Neural progenitor cell (in vitro differentiated cells): ENCODE measurements at regions not wholly inside any gene's neighbourhood (a gene's known extent, or its start where the extent isn't known, plus 50 kb on each side); places are given as distances from the start of the nearest gene placed in this dataset.

Experiments
- DNase-seq: peaks from one replicate; pipeline ENCODE4 v3.0.0-alpha.2; 2016; ENCODE audit warnings: low spot score
- H2AFZ ChIP-seq: fragments of 200-600 bp; sonication (generic); replicated peaks from 2 replicates; pipeline ENCODE4 v1.6.1; 2016; ENCODE audit warnings: antibody characterized with exemption
- H3F3A ChIP-seq: fragments of 200-600 bp; sonication (generic); 2 replicates; pipeline ENCODE4 v1.6.1; 2016; ENCODE audit warnings: antibody characterized with exemption, low read depth
- H3K27ac ChIP-seq: fragments of 200-600 bp; sonication (generic); 2 replicates; pipeline ENCODE4 v1.5.1; 2016; ENCODE audit warnings: mild to moderate bottlenecking
- H3K27me3 ChIP-seq: fragments of 200-600 bp; sonication (generic); 2 replicates; pipeline ENCODE4 v1.6.1; 2016; ENCODE audit warnings: mild to moderate bottlenecking, moderate library complexity
- H3K36me3 ChIP-seq: fragments of 200-600 bp; sonication (generic); 2 replicates; pipeline ENCODE4 v1.5.1; 2016
- H3K4me1 ChIP-seq: fragments of 200-600 bp; sonication (generic); 2 replicates; pipeline ENCODE4 v1.6.1; 2016; ENCODE audit warnings: mixed run types
- H3K4me2 ChIP-seq: fragments of 200-600 bp; sonication (generic); 2 replicates; pipeline ENCODE4 v1.6.1; 2016
- H3K4me3 ChIP-seq: fragments of 200-600 bp; sonication (generic); 2 replicates; pipeline ENCODE4 v1.5.1; 2016
- H3K79me2 ChIP-seq: fragments of 200-600 bp; sonication (generic); 2 replicates; pipeline ENCODE4 v1.6.1; 2016; ENCODE audit warnings: low read depth
- H3K9ac ChIP-seq: fragments of 200-600 bp; sonication (generic); 2 replicates; pipeline ENCODE4 v1.6.1; 2016
- H3K9me3 ChIP-seq: fragments of 200-600 bp; sonication (generic); 2 replicates; pipeline ENCODE4 v1.5.1; 2016; ENCODE audit warnings: low read depth
- H4K20me1 ChIP-seq: fragments of 200-600 bp; sonication (generic); 2 replicates; pipeline ENCODE4 v1.6.1; 2016; ENCODE audit warnings: low read depth
- H3K27ac Mint-ChIP-seq: 3 replicates; pipeline ENCODE4 v1.8.0; 2021; ENCODE audit warnings: mixed read lengths
- H3K27me3 Mint-ChIP-seq: 2 replicates; pipeline ENCODE4 v1.8.0; 2022; ENCODE audit warnings: low read depth, mild to moderate bottlenecking, inconsistent platforms, moderate library complexity, mixed read lengths; ENCODE audit not compliant: insufficient read depth
- H3K36me3 Mint-ChIP-seq: 3 replicates; pipeline ENCODE4 v1.8.0; 2021; ENCODE audit warnings: mixed read lengths
- H3K4me1 Mint-ChIP-seq: 3 replicates; pipeline ENCODE4 v1.8.0; 2021; ENCODE audit warnings: mixed read lengths
- H3K4me3 Mint-ChIP-seq: 3 replicates; pipeline ENCODE4 v1.8.0; 2021; ENCODE audit warnings: mild to moderate bottlenecking, moderate library complexity, mixed read lengths
- H3K9me3 Mint-ChIP-seq: 3 replicates; pipeline ENCODE4 v1.8.0; 2020; ENCODE audit warnings: mixed read lengths
- EZH2 ChIP-seq: fragments of 200-600 bp; sonication (generic); IDR thresholded peaks from 2 replicates; pipeline ENCODE4 v1.6.1; 2017; ENCODE audit warnings: antibody characterized with exemption, mild to moderate bottlenecking, moderate library complexity
- EZH2phosphoT487 ChIP-seq: fragments of 200-600 bp; sonication (generic); IDR thresholded peaks from 2 replicates; pipeline ENCODE4 v1.6.1; 2017; ENCODE audit warnings: antibody characterized with exemption
- TF ChIP-seq, protein P1 (sequence below): fragments of 200-600 bp; sonication (generic); IDR thresholded peaks from 2 replicates; pipeline ENCODE4 v1.5.1; 2017; ENCODE audit warnings: antibody characterized with exemption, mild to moderate bottlenecking

DNA sequence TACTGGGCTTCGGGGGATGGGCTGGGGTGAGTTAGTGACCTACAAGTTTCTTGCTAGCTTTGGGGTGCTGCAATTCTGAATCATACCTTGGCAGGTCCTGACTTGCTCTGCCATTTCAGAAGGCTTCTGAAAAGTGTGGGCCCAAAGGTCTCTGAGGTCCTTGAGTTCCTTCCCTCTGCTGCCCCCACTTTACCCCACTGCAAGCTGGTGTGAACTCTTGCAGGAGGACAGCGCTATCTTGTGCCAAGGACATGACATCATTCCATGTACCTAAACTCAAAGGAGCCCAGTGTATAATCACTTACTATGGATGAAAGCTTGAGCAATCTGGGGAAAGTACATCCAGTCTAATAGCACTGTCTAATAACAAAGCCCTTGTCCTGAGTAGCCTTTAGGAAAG lies 157.4 kb downstream of the RMI1 start:
- Mint-ChIP-seq H3K9me3 (no peaks in the 10 kb centered on the region), H3K27me3 (peaks cover 12% of the 10 kb centered on the region), H3K36me3 (no peaks in the 10 kb centered on the region), H3K4me3 (no peak overlapping the region), H3K4me1 (peaks cover 9% of the 10 kb centered on the region), H3K27ac (no peak overlapping the region)
- Histone ChIP-seq H2AFZ (no peak overlapping the region), H3K9me3 (no peaks in the 10 kb centered on the region), H3K4me2 (no peak overlapping the region), H3K36me3 (no peaks in the 10 kb centered on the region), H3F3A (peaks cover 10% of the 10 kb centered on the region), H3K4me1 (peaks cover 19% of the 10 kb centered on the region), H3K79me2 (no peaks in the 10 kb centered on the region), H3K4me3 (no peak overlapping the region), H3K9ac (no peak overlapping the region), H4K20me1 (no peaks in the 10 kb centered on the region), H3K27me3 (peaks cover 78% of the 10 kb centered on the region), H3K27ac (no peak overlapping the region)
- no peak for TF ChIP-seq EZH2
- TF ChIP-seq, protein P1, sequence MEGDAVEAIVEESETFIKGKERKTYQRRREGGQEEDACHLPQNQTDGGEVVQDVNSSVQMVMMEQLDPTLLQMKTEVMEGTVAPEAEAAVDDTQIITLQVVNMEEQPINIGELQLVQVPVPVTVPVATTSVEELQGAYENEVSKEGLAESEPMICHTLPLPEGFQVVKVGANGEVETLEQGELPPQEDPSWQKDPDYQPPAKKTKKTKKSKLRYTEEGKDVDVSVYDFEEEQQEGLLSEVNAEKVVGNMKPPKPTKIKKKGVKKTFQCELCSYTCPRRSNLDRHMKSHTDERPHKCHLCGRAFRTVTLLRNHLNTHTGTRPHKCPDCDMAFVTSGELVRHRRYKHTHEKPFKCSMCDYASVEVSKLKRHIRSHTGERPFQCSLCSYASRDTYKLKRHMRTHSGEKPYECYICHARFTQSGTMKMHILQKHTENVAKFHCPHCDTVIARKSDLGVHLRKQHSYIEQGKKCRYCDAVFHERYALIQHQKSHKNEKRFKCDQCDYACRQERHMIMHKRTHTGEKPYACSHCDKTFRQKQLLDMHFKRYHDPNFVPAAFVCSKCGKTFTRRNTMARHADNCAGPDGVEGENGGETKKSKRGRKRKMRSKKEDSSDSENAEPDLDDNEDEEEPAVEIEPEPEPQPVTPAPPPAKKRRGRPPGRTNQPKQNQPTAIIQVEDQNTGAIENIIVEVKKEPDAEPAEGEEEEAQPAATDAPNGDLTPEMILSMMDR, result no peak
- TF ChIP-seq EZH2phosphoT487, result no peak
- DNase-seq, result no peak

DNA sequence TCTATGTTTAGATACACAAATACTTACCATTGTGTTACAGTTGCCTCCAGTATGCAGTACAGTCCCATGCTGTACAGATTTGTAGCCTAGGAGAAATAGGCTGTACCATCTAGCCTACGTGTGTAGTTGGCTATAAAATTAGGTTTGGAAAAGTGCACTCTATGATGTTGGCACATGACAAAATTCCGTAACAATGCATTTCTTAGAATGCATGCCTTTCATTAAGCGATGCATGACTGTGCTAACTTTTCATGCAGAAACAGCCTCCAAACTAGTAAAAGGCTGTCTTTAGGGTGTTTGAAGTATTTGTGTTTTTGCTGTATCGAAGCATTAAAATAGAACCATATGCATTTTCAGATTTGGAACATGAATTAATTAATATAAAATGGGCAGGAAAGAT lies 157.9 kb downstream of the RMI1 start:
- Mint-ChIP-seq H3K27me3 (peaks cover 12% of the 10 kb centered on the region), H3K36me3 (no peaks in the 10 kb centered on the region), H3K4me1 (peaks cover 9% of the 10 kb centered on the region), H3K9me3 (no peaks in the 10 kb centered on the region), H3K27ac (no peak overlapping the region), H3K4me3 (no peak overlapping the region)
- Histone ChIP-seq H3K79me2 (no peaks in the 10 kb centered on the region), H3K9ac (no peak overlapping the region), H3K36me3 (no peaks in the 10 kb centered on the region), H3K4me2 (no peak overlapping the region), H4K20me1 (no peaks in the 10 kb centered on the region), H3K4me3 (no peak overlapping the region), H2AFZ (no peak overlapping the region), H3K27me3 (peaks cover 84% of the 10 kb centered on the region), H3K4me1 (peaks cover 19% of the 10 kb centered on the region), H3F3A (peaks cover 10% of the 10 kb centered on the region), H3K27ac (no peak overlapping the region), H3K9me3 (no peaks in the 10 kb centered on the region)
- DNase-seq, result no peak
- TF ChIP-seq EZH2phosphoT487 (no peak), EZH2 (no peak)
- TF ChIP-seq, protein P1, result no peak

DNA sequence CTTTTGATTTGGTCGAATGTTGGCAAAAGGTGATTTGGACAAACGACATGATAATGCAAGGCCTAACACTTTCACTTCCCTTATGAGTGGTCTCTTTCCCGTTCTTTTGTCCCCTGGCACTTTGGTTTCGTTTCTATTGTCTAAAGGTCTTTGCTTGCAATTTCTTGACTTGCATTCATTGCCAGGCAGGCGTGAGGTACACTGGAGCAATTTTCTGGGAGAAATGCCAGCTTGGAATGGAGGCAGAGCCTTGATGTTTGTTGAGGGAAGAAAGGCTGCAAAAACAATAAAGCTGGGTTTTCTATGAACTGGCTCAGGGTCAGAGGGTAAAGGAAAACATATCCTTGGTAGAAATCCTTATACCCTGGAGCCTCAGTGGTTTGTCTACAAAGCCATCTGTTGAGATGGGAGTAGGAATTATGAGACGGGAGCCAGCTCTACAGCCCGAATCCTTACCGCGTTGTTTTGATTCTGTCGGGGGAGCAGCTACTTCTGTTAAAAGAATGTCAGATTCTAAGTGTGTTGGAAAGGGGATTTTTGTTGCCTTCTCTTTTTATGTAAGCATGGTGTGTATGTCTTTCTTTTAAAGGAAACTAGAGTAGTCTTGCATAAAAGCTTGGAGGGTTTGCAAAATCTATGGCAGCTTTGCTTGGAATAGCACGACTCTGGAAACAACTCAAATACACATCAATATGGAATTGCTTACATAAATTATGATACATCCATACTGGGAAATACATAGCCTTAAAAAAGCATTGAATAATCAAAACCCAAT lies 158.9 kb downstream of the RMI1 start:
- Mint-ChIP-seq H3K27ac (no peak overlapping the region), H3K9me3 (no peaks in the 10 kb centered on the region), H3K4me3 (no peak overlapping the region), H3K36me3 (no peaks in the 10 kb centered on the region), H3K27me3 (peaks cover 12% of the 10 kb centered on the region), H3K4me1 (peaks cover 9% of the 10 kb centered on the region)
- Histone ChIP-seq H3K4me2 (no peak overlapping the region), H2AFZ (no peak overlapping the region), H3K27ac (no peak overlapping the region), H3F3A (peaks cover 10% of the 10 kb centered on the region), H3K9ac (no peak overlapping the region), H3K4me1 (peaks cover 19% of the 10 kb centered on the region), H3K79me2 (no peaks in the 10 kb centered on the region), H3K9me3 (no peaks in the 10 kb centered on the region), H3K4me3 (no peak overlapping the region), H4K20me1 (no peaks in the 10 kb centered on the region), H3K27me3 (peaks cover 91% of the 10 kb centered on the region), H3K36me3 (no peaks in the 10 kb centered on the region)
- TF ChIP-seq, protein P1, result no peak
- TF ChIP-seq EZH2phosphoT487 (no peak), EZH2 (no peak)
- no peak for DNase-seq
